ENCODE measurements at regions not wholly inside any gene's neighbourhood (a gene's known extent, or its start where the extent isn't known, plus 50 kb on each side); places are given as distances from the start of the nearest gene placed in this dataset.

GRCh38 chr2:66382091-66382490 lies 52.8 kb upstream of the MEIS1 start:
- no peak for DNase-seq (ENCODE audit: low spot score)

DNA sequence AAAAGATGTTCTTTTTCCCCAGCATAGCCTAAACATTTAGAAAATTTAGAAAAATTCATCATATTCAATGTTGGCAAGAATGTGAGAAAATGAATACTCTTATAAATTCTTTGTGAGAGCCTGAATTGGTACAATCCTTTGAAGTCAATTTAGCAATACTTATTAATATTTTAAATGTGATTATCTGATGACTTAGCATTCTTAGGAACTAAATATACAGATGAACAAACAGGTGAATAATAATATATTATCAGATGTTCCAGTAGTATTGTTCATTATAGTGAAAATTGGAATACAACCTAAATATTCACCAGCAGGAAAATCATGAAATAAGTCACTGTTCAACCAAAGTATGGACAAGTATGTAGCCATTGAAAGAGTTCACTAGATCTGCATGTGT lies 55.5 kb upstream of the MEIS1 start:
- DNase-seq (ENCODE audit: low spot score) = no peak

DNA sequence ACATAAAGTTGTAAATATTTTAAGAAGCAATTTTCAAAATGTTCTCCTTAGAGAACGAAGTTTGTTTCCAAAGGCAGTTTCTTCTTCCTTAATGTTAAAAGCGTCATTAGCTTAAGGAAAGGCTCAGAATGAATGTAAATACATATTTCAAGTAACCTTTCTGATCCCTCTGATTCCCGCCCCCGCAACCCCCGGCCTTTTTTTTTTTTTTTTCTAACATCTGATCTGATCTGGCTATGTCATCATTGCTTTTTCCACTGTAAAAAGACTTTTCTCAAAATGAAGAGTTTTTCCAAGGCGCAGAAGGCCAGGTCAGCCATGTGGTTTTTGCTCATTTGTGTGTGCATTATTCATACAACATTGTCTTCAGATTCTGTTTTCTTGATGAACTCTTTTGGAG lies 57.1 kb upstream of the MEIS1 start:
- DNase-seq (ENCODE audit: low spot score) = no peak

- no peak for DNase-seq (ENCODE audit: low spot score)
Measured at GRCh38 chr2:66370824-66371223, 64.1 kb upstream of the MEIS1 start.

DNA sequence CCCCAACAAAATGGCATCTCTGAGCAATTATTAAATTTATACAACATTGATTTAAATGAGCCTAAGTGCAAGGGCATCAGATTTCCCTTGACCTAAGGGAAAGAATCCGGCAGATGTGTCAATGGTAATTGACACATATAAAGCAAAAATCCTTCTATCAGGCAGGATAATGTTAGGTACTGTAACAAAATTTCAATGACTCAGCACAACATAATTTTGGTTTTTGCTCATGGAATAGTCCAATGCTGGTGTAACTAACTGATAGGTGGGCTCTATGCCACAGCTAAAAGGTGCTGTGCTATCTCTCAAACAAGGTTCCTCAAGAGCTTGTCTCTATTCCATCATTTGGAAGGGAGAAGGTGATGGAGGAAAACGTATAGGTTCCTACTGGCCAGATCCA lies 68.3 kb upstream of the MEIS1 start:
- no peak for DNase-seq (ENCODE audit: low spot score)

DNA sequence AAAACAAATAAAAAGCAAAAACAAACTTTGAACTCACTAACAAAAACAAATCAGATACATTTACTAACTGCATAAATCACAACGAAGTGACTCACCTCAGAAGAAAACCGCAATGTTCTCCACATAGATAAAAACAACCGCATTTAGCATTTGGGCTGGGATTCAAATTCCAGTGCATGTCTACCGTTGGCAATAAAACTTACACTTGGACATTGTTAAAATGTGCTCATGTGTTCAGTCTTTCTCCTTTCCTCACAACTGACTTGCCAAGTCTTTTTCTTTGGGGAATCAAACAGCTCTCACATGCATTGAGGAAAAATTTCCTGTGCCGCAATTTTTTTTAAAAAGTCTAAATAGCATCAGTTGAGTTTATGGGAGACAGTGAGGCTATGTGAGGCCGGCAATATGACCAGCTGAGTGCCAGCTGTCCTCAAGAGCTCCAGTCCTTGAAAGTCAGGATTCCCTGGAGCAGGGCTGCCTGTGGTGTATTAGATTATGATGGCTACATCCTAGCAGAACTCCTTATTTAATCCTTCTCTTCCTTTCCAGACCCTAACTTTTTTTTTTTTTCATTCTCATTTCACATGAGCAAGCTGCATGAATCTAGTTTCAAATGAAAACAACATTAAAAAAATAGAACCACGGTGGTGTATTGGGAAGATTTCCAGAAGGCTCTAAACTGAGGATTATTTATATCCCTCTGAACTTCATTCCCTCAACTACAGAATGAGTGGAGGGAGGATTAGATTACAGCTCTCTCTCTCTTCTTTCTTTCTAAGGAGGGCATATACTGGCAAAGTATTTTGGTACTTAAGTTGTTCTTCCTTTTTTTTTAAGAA lies 70.2 kb upstream of the MEIS1 start:
- DNase-seq (ENCODE audit: low spot score) = no peak

- DNase-seq (ENCODE audit: low spot score) = no peak
Measured at GRCh38 chr2:66362701-66363100, 72.2 kb upstream of the MEIS1 start.

DNA sequence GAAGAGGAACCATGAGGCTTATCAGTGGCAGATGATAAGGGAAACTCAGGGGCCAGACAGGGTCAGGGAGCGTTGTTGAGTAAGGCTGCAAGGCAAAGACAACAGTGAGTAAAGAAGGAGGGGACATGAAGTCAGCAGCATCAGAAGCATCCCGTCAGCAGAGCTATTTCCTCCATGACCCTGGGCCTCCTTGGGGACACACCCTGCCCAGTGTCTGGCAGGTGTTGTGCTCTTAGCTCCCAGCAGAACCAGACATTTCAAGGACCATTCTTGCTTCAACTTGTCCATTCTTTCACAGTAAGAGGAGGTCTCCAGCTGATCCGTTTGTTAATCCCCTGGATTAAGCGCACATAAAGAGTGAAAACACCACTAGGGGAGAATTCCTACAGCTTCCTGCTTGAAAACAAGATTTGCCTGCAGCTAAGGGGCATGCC lies 88.7 kb upstream of the MEIS1 start:
- no peak for DNase-seq (ENCODE audit: low spot score)

DNA sequence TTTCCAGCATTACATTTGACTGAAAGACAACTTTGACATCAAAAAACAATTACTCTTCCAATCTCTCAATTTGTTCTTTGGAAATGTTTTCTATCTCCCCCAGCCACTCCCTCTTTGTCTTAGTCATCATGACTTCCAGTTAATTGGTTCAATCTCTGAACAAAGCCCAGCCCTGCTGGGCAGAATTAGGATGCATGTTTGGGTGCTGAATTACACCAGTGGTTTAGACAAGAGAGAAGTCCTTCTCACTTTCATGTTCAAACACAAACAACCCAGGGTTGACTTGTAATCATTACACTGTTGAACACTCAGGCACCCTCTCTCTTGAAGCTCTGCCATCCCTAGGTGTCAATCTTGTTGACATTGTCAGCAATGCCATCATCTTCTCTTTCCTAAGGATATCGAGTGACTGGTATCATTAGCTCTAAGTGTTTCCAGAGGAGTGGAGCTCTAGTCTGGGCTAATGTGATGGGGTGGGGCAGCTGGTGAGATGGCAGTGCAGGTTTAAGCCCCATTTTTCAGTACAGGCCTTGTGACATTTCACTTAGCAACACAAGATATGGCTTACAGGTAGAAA lies 90.8 kb upstream of the MEIS1 start:
- no peak for DNase-seq (ENCODE audit: low spot score)

DNA sequence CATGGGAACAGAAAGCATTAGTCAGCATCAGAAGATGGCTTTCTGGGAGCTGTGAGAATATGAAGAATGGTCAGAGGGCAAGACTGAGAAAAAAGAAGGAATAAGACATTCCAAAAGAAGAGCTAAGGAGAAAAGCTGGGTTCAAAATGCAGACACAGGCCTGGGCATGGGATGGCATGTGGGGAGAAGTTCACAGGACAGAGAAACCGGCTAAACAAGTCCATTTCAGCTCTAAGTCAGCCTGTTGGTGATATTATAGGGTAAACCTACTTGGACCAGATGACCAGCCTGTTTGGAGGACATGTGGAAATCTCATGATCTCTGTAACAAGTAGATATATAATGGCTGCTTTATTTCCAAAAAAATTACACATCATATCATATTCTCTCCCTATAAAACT lies 91.7 kb upstream of the MEIS1 start:
- DNase-seq (ENCODE audit: low spot score) = no peak

GRCh38 chr2:66340521-66340920 lies 94.4 kb upstream of the MEIS1 start:
- no peak for DNase-seq (ENCODE audit: low spot score)

GRCh38 chr2:66334237-66335029 lies 100.5 kb upstream of the MEIS1 start:
- no peak for DNase-seq (ENCODE audit: low spot score)

- DNase-seq (ENCODE audit: low spot score) = no peak
Measured at GRCh38 chr2:66331176-66331575, 103.7 kb upstream of the MEIS1 start.

GRCh38 chr2:66329081-66329605 lies 105.8 kb upstream of the MEIS1 start:
- DNase-seq (ENCODE audit: low spot score) = no peak

- DNase-seq (ENCODE audit: low spot score) = no peak
Measured at GRCh38 chr2:66327066-66327740, 107.7 kb upstream of the MEIS1 start.

DNA sequence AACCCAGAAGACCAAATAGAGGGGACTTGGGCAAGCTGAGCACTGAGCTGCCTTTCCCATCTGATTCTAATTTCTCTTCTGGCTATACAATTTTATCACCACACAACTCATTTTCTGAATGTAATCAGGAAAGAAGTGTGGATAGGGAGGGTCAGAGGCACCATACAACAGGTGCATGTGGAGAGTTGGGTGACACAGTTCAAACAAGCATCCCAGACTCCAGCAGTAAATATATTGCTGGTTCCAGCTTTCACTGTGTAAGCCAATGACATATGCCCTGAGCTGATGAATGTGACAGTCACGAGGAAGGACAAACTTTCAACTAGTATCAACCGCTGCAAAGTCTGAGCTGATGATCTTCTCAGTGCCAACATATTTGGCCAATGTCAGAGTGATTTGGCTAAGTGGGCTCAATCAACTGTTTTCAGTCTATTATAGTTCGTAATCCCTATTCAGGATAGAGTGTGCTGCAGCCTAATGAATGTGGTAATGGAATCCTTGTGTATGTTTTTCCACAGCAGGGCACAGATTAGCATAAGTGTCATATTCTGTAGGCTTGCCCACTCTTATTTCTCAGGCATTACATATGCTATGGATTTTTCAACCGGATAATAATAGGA lies 109.9 kb upstream of the MEIS1 start:
- DNase-seq (ENCODE audit: low spot score) = no peak

GRCh38 chr2:66324356-66324755 lies 110.6 kb upstream of the MEIS1 start:
- no peak for DNase-seq (ENCODE audit: low spot score)

DNA sequence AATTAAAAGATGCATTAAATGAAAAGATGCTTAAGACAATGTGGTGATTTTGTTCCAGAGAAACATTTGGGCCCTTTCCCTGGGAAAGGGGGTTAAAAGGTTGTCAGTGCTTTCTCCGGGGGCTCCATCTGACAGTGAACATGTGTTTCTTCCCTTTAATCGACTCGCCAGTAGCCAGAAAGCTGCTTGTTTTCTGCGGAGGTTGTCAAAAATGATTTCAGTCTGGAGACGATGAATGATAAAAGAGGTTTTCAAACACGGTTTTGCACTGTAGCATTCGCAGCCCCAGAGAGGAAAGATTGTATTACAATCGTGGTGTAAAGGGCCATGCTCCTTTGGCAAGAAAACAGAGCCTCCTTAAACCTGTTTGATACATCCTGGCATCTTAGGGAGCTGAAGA lies 111.5 kb upstream of the MEIS1 start:
- DNase-seq (ENCODE audit: low spot score) = no peak

DNA sequence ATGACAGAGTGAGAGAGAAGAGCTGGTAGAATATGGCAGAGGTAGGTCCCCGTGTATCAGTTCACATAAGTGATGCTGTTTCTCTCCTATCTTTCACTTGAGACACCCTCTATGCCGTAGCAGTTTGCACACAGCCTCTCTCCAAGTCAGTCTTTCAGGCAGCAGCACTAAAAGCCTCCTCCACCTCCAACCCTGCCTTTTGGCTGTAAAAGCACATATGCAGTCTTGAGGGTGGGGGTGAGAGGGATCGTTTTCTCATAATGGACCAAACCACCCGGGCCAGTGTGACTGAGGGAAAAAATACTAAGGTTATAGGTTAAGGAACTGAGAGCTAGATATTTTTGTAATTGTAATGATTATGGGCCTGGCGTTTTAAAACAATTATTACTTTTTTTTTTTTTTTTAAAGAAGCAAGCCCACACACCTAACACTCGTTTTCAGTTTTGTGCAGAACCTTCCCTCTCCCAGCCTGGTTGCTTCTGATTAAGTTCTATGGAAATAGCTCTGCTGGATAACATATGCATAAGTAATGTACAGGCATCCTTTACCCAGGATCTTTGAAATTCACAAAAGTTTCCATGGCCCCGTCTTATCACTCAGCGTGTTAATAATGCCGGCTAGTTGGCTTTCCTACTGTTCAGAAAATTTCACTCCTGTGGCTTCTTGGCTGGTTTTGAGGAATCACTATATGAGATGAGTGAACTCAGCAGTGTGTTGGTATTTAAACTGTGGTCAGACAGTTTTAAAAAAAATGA lies 112.2 kb upstream of the MEIS1 start:
- no peak for DNase-seq (ENCODE audit: low spot score)

DNA sequence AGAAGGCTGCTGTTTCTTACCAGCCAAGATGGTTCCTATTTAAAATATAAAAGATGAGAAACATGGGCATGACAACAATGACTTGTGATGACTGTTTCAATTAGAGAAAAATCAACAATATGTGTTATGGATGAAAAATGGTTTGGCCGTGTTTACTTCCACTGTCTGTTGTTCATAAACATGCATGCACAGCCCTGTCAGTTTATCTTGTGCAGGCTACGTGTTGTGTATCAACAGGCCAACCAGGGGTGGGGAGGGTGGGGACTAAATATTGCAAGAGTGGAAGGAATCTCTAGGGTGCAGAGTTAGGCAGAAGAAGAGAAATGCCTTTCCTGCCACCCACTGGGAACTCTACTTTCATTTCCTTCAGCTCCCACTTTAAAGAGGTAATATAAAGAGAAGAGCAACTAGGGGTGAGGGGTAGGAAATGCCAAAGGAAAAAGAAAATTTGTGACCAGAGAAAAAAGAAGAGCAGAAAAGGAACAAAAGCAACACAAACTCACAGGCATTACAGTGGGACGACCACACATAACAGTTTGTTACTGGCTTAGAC lies 116.8 kb upstream of the MEIS1 start:
- no peak for DNase-seq (ENCODE audit: low spot score)
